ENCODE measurements at regions not wholly inside any gene's neighbourhood (a gene's known extent, or its start where the extent isn't known, plus 50 kb on each side); places are given as distances from the start of the nearest gene placed in this dataset.

GRCh38 chr10:125212150-125212809 lies 51.9 kb upstream of the CTBP2 start:
- ChIA-PET RAD21 (ENCODE audit: low non-redundant PET in 1 of 2, low total read pairs in 2 of 2, uncharacterized antibody in 2 of 2, unreplicated experiment in 2 of 2) (no interaction called here), CTCF (no interaction called here), POLR2A (no interaction called here)
- Histone ChIP-seq H3K4me1 (ENCODE audit: control insufficient read depth in 1 of 2, insufficient read depth in 2 of 2, low read length in 2 of 2) (no peaks in the 10 kb centered on the region), H3K9me3 (ENCODE audit: control insufficient read depth in 1 of 2, insufficient read depth in 1 of 2, low read depth in 1 of 2, low read length in 2 of 2) (no peaks in the 10 kb centered on the region), H3K9me2 (ENCODE audit: insufficient read depth) (no peaks in the 10 kb centered on the region), H4K20me1 (ENCODE audit: insufficient read depth) (no peaks in the 10 kb centered on the region), H2AFZ (ENCODE audit: low read depth, low read length, poor library complexity, severe bottlenecking) (no peak overlapping the region), H3K36me3 (ENCODE audit: control insufficient read depth in 1 of 2, insufficient read depth in 2 of 2, low read length in 2 of 2) (no peaks in the 10 kb centered on the region), H3K9ac (ENCODE audit: low read length) (no peak overlapping the region), H3K27me3 (ENCODE audit: insufficient read depth, low read length) (no peaks in the 10 kb centered on the region), H3K4me3 (replicated peaks in 1 of 2; ENCODE audit: low read depth in 1 of 2, low read length in 2 of 2) (no peak overlapping the region), H3K27ac (ENCODE audit: low read depth, low read length) (no peak overlapping the region), H3K79me2 (ENCODE audit: insufficient read depth, low read length) (no peaks in the 10 kb centered on the region), H3K4me2 (ENCODE audit: low read length) (no peak overlapping the region)
- intact Hi-C loops (cut with micrococcal nuclease): no loop called here
- ATAC-seq: no peak
- BruUV-seq (replicated peaks): no TSS peak
- no peak for DNase-seq (ENCODE audit: low read depth, low spot score)
- TF ChIP-seq ZFX (IDR thresholded peaks at IDR 0.05): no peak
- TF ChIP-seq EGR1 (IDR thresholded peaks at IDR 0.05; ENCODE audit: low read depth): no peak
- no peak for TF ChIP-seq SIN3A (IDR thresholded peaks at IDR 0.05; ENCODE audit: low read depth)
- no peak for TF ChIP-seq EZH2phosphoT487 (IDR thresholded peaks at IDR 0.05; ENCODE audit: borderline replicate concordance)
- no peak for TF ChIP-seq ZBTB33 (IDR thresholded peaks at IDR 0.05; ENCODE audit: extremely low read depth, insufficient replicate concordance, low read length)
- no peak for TF ChIP-seq POLR2A (IDR thresholded peaks at IDR 0.05; ENCODE audit: borderline replicate concordance, extremely low read depth, insufficient read depth, insufficient read length)
- no peak for TF ChIP-seq FOSL1 (IDR thresholded peaks at IDR 0.05; ENCODE audit: low read depth)

Data from HCT116 (cell line).